Keratinocyte (primary cell): ENCODE measurements at regions not wholly inside any gene's neighbourhood (a gene's known extent, or its start where the extent isn't known, plus 50 kb on each side); places are given as distances from the start of the nearest gene placed in this dataset.

ENCODE experiments used
- DNase-seq: peaks from one replicate; pipeline ENCODE4 v3.0.0-alpha.2; 2011; ENCODE audit warnings: low read depth, missing footprints, low spot score
- FAIRE-seq: peaks from 2 replicates; lab custom pipeline; 2011; peaks lifted over from hg19 to GRCh38; lab: Jason Lieb, UNC
- H2AFZ ChIP-seq: 2 replicates; pipeline ENCODE4 v1.6.0; 2012; ENCODE audit warnings: low read length, control low read depth, inconsistent platforms; ENCODE audit not compliant: control insufficient read depth
- H3K27ac ChIP-seq: 2 replicates; pipeline ENCODE4 v1.5.1; 2011; ENCODE audit warnings: low read length; ENCODE audit not compliant: control insufficient read depth, insufficient read depth
- H3K27me3 ChIP-seq: 3 replicates; pipeline ENCODE4 v1.6.0; 2011; ENCODE audit warnings: low read length; ENCODE audit not compliant: control insufficient read depth, insufficient read depth; ENCODE audit errors: extremely low read depth
- H3K36me3 ChIP-seq, 2 experiments: 2 replicates in 1 of 2; 3 replicates in 1 of 2; pipeline ENCODE4 v1.5.1; 2011; ENCODE audit warnings: low read length in 2 of 2, mild to moderate bottlenecking in 1 of 2; ENCODE audit not compliant: control insufficient read depth in 2 of 2, insufficient read depth in 2 of 2; ENCODE audit errors: extremely low read depth in 1 of 2
- H3K4me1 ChIP-seq: 3 replicates; pipeline ENCODE4 v1.5.1; 2011; ENCODE audit warnings: low read length; ENCODE audit not compliant: control insufficient read depth, insufficient read depth; ENCODE audit errors: extremely low read depth
- H3K4me2 ChIP-seq: 3 replicates; pipeline ENCODE4 v1.6.0; 2011; ENCODE audit warnings: low read depth, low read length; ENCODE audit not compliant: control insufficient read depth, insufficient read depth; ENCODE audit errors: extremely low read depth
- H3K4me3 ChIP-seq, 3 experiments: fragments of 200-600 bp in 1 of 3; sonication (generic) in 1 of 3; 2 replicates in 2 of 3; 3 replicates in 1 of 3; pipeline ENCODE4 v1.5.1; 2011 to 2016; ENCODE audit warnings: low read length in 3 of 3, mild to moderate bottlenecking in 3 of 3, control low read depth in 2 of 3, inconsistent platforms in 1 of 3, low read depth in 1 of 3, mixed read lengths in 1 of 3, mixed run types in 1 of 3, moderate library complexity in 1 of 3; ENCODE audit not compliant: control insufficient read depth in 2 of 3, insufficient read depth in 2 of 3; ENCODE audit errors: extremely low read depth in 1 of 3
- H3K79me2 ChIP-seq: 2 replicates; pipeline ENCODE4 v1.6.0; 2012; ENCODE audit warnings: low read length; ENCODE audit not compliant: control insufficient read depth, insufficient read depth
- H3K9ac ChIP-seq: 3 replicates; pipeline ENCODE4 v1.6.0; 2011; ENCODE audit warnings: low read length; ENCODE audit not compliant: control insufficient read depth, insufficient read depth; ENCODE audit errors: extremely low read depth
- H3K9me1 ChIP-seq: 3 replicates; pipeline ENCODE4 v1.6.0; 2011; ENCODE audit warnings: low read length; ENCODE audit not compliant: control insufficient read depth, insufficient read depth; ENCODE audit errors: extremely low read depth
- H3K9me3 ChIP-seq: 2 replicates; pipeline ENCODE4 v1.5.1; 2012; ENCODE audit warnings: low read depth, low read length; ENCODE audit not compliant: control insufficient read depth
- H4K20me1 ChIP-seq: 3 replicates; pipeline ENCODE4 v1.6.0; 2011; ENCODE audit warnings: low read length; ENCODE audit not compliant: control insufficient read depth, insufficient read depth; ENCODE audit errors: extremely low read depth
- CTCF ChIP-seq, 3 experiments: IDR thresholded peaks in 1 of 3; conservative IDR thresholded peaks in 1 of 3; optimal IDR thresholded peaks in 1 of 3; 2 replicates in 2 of 3; 3 replicates in 1 of 3; pipeline versions ENCODE3 to v1.5.1; 2011; ENCODE audit warnings: low read length in 3 of 3, mild to moderate bottlenecking in 3 of 3, moderate library complexity in 2 of 3, control low read depth in 1 of 3, inconsistent platforms in 1 of 3; ENCODE audit not compliant: insufficient read depth in 2 of 3; ENCODE audit errors: extremely low read depth in 1 of 3
- EZH2 ChIP-seq: IDR thresholded peaks from one replicate; pipeline ENCODE4 v1.6.1; 2012; ENCODE audit warnings: inconsistent platforms, mild to moderate bottlenecking, low read length, moderate library complexity
- dilution Hi-C: fragments of 300-500 bp; cut with MboI; formaldehyde crosslinking; loops from one replicate; pipeline ENCODE4 v1.7.0; 2020; ENCODE audit warnings: low sequenced_read_pairs; ENCODE audit not compliant: extremely low pct_ligation_motif_present

GRCh38 chr6:112831022-112831421 lies 483.9 kb downstream of the RFPL4B start:
- no peak for DNase-seq
- dilution Hi-C loops = no loop called here
- H3K27me3 ChIP-seq = no peaks in the 10 kb centered on the region

GRCh38 chr6:112833581-112834131 lies 486.5 kb downstream of the RFPL4B start:
- H2AFZ ChIP-seq = no peak overlapping the region
- H3K4me1 ChIP-seq = no peaks in the 10 kb centered on the region
- H3K9me1 ChIP-seq = no peaks in the 10 kb centered on the region
- DNase-seq (no peak), FAIRE-seq (no peak)
- H3K27ac ChIP-seq = no peak overlapping the region
- no peaks in the 10 kb centered on the region for H3K9me3 ChIP-seq
- no peak overlapping the region for H3K4me3 ChIP-seq
- no peaks in the 10 kb centered on the region for H3K36me3 ChIP-seq
- no peak overlapping the region for H3K9ac ChIP-seq
- dilution Hi-C loops = no loop called here
- no peaks in the 10 kb centered on the region for H4K20me1 ChIP-seq
- H3K4me2 ChIP-seq = no peak overlapping the region
- TF ChIP-seq EZH2 (no peak), CTCF (optimal IDR thresholded peaks at IDR 0.05 in 1 of 3, IDR thresholded peaks at IDR 0.05 in 1 of 3, conservative IDR thresholded peaks at IDR 0.05 in 1 of 3; ENCODE audit: extremely low read depth in 1 of 3, insufficient read depth in 2 of 3, low read length in 3 of 3) (no peak)
- H3K79me2 ChIP-seq = no peaks in the 10 kb centered on the region
- no peaks in the 10 kb centered on the region for H3K27me3 ChIP-seq

More at GRCh38 chr6:112831022-112831421, 483.9 kb downstream of the RFPL4B start:
- Histone ChIP-seq H3K27ac (no peak overlapping the region), H3K36me3 (no peaks in the 10 kb centered on the region), H3K9ac (no peak overlapping the region), H3K79me2 (no peaks in the 10 kb centered on the region), H3K9me3 (no peaks in the 10 kb centered on the region), H4K20me1 (no peaks in the 10 kb centered on the region), H3K9me1 (no peaks in the 10 kb centered on the region), H3K4me1 (no peaks in the 10 kb centered on the region), H2AFZ (no peak overlapping the region), H3K4me2 (no peak overlapping the region), H3K4me3 (no peak overlapping the region)
- FAIRE-seq = no peak
- TF ChIP-seq EZH2 = no peak
- no peak for TF ChIP-seq CTCF (optimal IDR thresholded peaks at IDR 0.05 in 1 of 3, IDR thresholded peaks at IDR 0.05 in 1 of 3, conservative IDR thresholded peaks at IDR 0.05 in 1 of 3; ENCODE audit: extremely low read depth in 1 of 3, insufficient read depth in 2 of 3, low read length in 3 of 3)
